DND-41 (cell line): ENCODE measurements at regions not wholly inside any gene's neighbourhood (a gene's known extent, or its start where the extent isn't known, plus 50 kb on each side); places are given as distances from the start of the nearest gene placed in this dataset.

Experiments
- ATAC-seq: fragments of 200-7000 bp; cut with Tn5 transposase; 3 replicates; pipeline ENCODE4 v1.9.1; 2021; ENCODE audit warnings: low read depth; ENCODE audit not compliant: insufficient read depth
- DNase-seq: peaks from one replicate; pipeline ENCODE4 v3.0.0-alpha.2; 2020
- H2AFZ ChIP-seq: 2 replicates; pipeline ENCODE4 v1.6.0; 2012; ENCODE audit warnings: low read depth, low read length
- H3K27ac ChIP-seq: 2 replicates; pipeline ENCODE4 v1.5.1; 2012; ENCODE audit warnings: low read length, inconsistent platforms
- H3K27me3 ChIP-seq: fragments of 200-600 bp; sonication (generic); 2 replicates; pipeline ENCODE4 v1.6.0; 2012; ENCODE audit warnings: low read length, mild to moderate bottlenecking, inconsistent platforms; ENCODE audit not compliant: insufficient read depth, poor library complexity
- H3K36me3 ChIP-seq: 2 replicates; pipeline ENCODE4 v1.5.1; 2012; ENCODE audit warnings: low read length, inconsistent platforms; ENCODE audit not compliant: insufficient read depth
- H3K4me1 ChIP-seq: 2 replicates; pipeline ENCODE4 v1.5.1; 2012; ENCODE audit warnings: mild to moderate bottlenecking, low read length; ENCODE audit not compliant: insufficient read depth
- H3K4me2 ChIP-seq: 2 replicates; pipeline ENCODE4 v1.6.0; 2012; ENCODE audit warnings: mild to moderate bottlenecking, moderate library complexity, low read length, inconsistent platforms; ENCODE audit not compliant: insufficient read depth
- H3K4me3 ChIP-seq, 2 experiments: fragments of 200-600 bp in 1 of 2; shearing (Covaris generic) in 1 of 2; 2 replicates each; pipeline ENCODE4 v1.5.1; 2012 to 2016; ENCODE audit warnings: inconsistent platforms in 2 of 2, low read length in 2 of 2, mild to moderate bottlenecking in 2 of 2, low read depth in 1 of 2, moderate library complexity in 1 of 2
- H3K79me2 ChIP-seq: 2 replicates; pipeline ENCODE4 v1.6.0; 2012; ENCODE audit warnings: low read length, inconsistent platforms; ENCODE audit not compliant: insufficient read depth
- H3K9ac ChIP-seq: 2 replicates; pipeline ENCODE4 v1.6.0; 2012; ENCODE audit warnings: low read depth, mild to moderate bottlenecking, inconsistent platforms, low read length, moderate library complexity
- H3K9me3 ChIP-seq: 2 replicates; pipeline ENCODE4 v1.5.1; 2012; ENCODE audit warnings: low read length, moderate library complexity, mild to moderate bottlenecking, inconsistent platforms; ENCODE audit not compliant: insufficient read depth, severe bottlenecking
- H4K20me1 ChIP-seq: 2 replicates; pipeline ENCODE4 v1.6.0; 2012; ENCODE audit warnings: low read length; ENCODE audit not compliant: insufficient read depth
- CTCF ChIP-seq: IDR thresholded peaks from 2 replicates; pipeline ENCODE4 v1.5.1; 2012; ENCODE audit warnings: borderline replicate concordance, low read length, moderate library complexity, mild to moderate bottlenecking; ENCODE audit not compliant: poor library complexity, severe bottlenecking; ENCODE audit errors: extremely low read depth
- EZH2 ChIP-seq: IDR thresholded peaks from 3 replicates; pipeline ENCODE4 v1.6.1; 2012; ENCODE audit warnings: borderline replicate concordance, low read depth, mild to moderate bottlenecking, moderate library complexity, low read length, inconsistent platforms; ENCODE audit not compliant: severe bottlenecking

DNA sequence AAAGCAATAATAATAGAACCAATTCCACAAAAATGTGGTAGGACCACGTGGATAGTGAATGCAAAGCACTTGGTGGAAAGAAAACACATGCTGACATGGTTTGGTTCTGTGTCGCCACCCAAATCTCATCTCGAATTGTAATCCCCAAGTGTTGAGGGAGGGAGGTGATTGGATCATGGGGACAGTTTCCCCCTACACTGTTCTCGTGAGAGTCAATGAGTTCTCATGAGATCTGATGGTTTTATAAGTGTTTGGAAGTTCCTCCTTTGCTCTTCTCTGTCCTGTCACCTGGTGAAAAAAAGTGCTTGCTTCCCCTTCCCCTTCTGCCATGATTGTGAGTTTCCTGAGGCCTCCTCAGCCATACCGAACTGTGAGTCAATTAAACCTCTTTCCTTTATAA lies 421.9 kb upstream of the CADM1 start:
- TF ChIP-seq EZH2 (no peak), CTCF (no peak)
- Histone ChIP-seq H3K27me3 (no peaks in the 10 kb centered on the region), H3K27ac (no peak overlapping the region), H3K4me2 (no peak overlapping the region), H3K9me3 (no peaks in the 10 kb centered on the region), H3K9ac (no peak overlapping the region), H3K4me1 (no peaks in the 10 kb centered on the region), H3K36me3 (no peaks in the 10 kb centered on the region), H4K20me1 (no peaks in the 10 kb centered on the region), H3K79me2 (no peaks in the 10 kb centered on the region), H2AFZ (no peak overlapping the region), H3K4me3 (no peak overlapping the region)
- ATAC-seq: no peak
- no peak for DNase-seq

DNA sequence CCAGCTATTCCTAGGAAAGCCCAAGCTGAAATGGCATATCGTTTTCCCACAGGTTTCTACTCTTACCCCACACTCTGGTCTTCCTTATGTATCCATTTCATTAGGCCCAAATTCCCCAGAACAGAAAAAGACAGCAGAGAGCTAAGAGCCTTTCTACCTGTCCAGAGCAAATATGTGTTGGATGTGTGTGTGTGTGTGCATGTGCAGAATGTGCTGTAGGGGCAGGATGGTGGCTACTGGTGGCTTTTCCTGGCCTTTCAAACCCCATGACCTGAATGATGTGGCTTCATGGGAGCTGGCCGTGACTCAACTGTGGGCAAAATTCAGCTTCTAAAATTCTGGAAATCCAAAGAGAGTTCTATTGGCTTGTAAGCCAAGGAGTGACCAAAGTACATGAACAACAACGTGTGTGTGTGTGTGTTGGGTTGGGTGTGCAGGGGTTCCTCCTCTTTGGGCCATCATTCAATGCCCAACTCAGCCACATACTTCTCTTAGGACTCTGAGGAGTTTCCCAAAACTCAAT lies 421.4 kb upstream of the CADM1 start:
- Histone ChIP-seq H3K36me3 (no peaks in the 10 kb centered on the region), H4K20me1 (no peaks in the 10 kb centered on the region), H3K4me2 (no peak overlapping the region), H3K4me1 (no peaks in the 10 kb centered on the region), H2AFZ (no peak overlapping the region), H3K9me3 (no peaks in the 10 kb centered on the region), H3K9ac (no peak overlapping the region), H3K4me3 (no peak overlapping the region), H3K27me3 (no peaks in the 10 kb centered on the region), H3K27ac (no peak overlapping the region), H3K79me2 (no peaks in the 10 kb centered on the region)
- DNase-seq (no peak), ATAC-seq (no peak)
- TF ChIP-seq CTCF: no peak
- no peak for TF ChIP-seq EZH2

- TF ChIP-seq CTCF (no peak), EZH2 (no peak)
- H3K9ac ChIP-seq: no peak overlapping the region
- H3K4me3 ChIP-seq: no peak overlapping the region
- H3K79me2 ChIP-seq: no peaks in the 10 kb centered on the region
- H3K27ac ChIP-seq: no peak overlapping the region
- no peak for DNase-seq
- H3K9me3 ChIP-seq: no peaks in the 10 kb centered on the region
- no peak overlapping the region for H3K4me2 ChIP-seq
- H3K4me1 ChIP-seq: no peaks in the 10 kb centered on the region
- no peak overlapping the region for H2AFZ ChIP-seq
- no peaks in the 10 kb centered on the region for H4K20me1 ChIP-seq
- ATAC-seq: no peak
- no peaks in the 10 kb centered on the region for H3K27me3 ChIP-seq
- no peaks in the 10 kb centered on the region for H3K36me3 ChIP-seq
These were observed 420.7 kb upstream of the CADM1 start for GRCh38 chr11:115924744-115925567.
